ENCODE measurements at regions not wholly inside any gene's neighbourhood (a gene's known extent, or its start where the extent isn't known, plus 50 kb on each side); places are given as distances from the start of the nearest gene placed in this dataset.

DNA sequence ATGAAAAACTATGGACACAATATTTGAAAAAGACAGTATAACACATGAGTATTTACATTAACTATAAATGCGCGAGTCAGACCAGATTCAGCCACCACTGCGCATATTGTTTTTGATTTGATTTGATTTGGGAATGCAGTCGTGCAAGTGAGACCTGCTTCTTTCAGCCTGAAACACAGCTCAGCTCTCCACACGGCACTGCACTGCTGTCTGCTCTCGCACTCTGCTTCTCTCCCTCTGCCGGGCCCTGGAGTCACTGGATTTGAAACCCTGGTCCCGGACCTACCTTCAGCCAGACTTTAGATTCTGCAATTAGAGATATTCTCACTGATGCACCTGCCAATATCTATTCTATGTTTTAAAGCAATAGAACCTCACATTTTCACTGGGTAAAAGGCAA, 143.9 kb upstream of the TMEM132C start:
- intact Hi-C loops (cut with micrococcal nuclease): no loop called here

DNA sequence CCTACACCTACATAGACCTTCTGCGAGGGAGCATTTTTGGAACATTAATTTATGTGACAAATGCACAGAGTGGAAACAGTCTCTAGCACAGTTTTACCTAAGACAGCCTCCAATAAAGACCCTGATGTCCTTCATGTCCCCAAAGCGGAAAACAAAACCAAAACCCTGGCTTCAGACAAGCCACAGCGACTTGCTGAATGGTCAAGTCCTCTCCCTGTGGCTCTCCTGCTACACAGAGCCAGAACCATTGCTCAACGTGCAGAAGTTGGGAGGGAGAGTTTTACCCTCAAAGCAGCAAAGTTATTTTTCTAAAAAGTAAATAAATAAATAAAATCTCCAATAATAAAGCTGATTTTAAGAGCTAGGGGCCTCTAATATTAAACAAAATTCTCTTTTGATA, 135.0 kb upstream of the TMEM132C start:
- ATAC-seq (no peak), DNase-seq (no peak)
- intact Hi-C loops (cut with micrococcal nuclease): no loop called here

More for the DNA sequence above, 143.9 kb upstream of the TMEM132C start:
- DNase-seq (no peak), ATAC-seq (no peak)

DNA sequence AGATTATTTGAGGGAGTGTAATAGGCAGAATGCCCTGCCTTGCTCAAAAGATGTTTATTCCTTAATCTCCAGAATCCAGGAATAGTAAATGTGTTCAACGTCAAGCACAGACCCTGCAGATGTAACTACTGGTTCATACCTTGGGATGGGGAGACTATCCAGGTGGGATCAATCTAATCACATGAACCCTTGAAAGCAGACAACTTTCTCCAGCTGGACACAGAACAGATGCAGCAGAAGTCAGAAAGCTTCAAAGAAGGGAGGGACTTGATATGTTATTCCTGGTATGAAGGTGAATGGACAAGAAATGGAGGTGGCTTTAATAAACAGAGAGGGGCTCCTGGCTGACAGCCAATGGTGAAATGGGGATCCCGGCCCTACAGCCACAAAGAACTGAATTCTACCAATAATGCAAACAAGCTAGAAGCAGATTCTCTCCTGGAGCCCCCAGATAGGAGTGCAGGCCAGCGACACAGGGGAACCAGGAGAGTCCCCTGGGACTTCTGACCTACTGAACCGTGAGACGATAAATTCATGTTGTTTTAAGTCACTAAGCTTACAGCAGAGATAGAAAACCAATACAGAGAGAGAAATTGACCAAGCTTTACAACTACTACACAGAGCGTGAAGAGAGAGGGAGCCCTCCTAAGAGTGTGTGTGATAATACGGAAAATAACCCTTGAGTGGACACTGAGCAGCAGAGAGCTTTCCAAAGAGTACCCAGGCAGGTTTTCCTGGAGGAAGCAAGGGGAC, 133.5 kb upstream of the TMEM132C start:
- DNase-seq: no peak
- ATAC-seq: no peak

DNA sequence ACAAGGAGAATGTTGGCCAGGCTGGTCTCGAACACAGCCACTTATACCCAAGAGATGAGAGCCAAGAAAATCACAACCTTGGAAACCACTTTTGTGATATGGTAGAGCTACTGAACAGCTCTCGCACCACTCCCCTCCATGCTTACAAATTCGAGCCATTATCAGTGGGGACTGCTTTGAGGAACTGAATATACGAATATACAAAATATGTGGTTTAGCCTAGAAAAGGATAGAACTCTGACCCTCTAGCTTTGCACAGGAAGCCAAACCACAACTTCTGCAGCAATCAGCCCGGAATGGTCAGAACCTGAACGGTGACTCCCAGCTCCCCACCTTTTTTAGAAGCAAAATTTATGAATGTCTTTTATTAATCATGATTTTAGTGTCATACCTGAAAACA, 129.8 kb upstream of the TMEM132C start:
- intact Hi-C loops (cut with micrococcal nuclease): no loop called here
- DNase-seq (no peak), ATAC-seq (no peak)

More for the DNA sequence above, 133.5 kb upstream of the TMEM132C start:
- intact Hi-C loops (cut with micrococcal nuclease): no loop called here

DNA sequence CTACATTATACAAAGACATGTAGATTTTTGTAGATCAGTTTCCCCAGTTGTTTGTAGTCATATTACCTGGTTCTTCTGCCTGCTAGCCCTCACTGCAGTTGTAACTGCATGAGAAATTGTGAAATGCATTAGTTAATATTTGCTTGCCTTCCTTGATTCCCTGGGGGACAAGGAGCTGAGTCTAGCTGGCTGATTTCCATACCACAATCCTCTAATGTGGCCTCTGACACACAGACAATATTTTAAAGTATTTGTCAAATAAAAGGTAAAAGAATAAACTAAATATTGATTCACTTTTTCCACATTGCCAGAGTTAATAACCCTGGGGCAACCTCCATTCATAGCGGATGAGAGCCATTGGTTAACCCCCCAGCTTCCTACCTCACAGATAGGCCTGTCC, 128.8 kb upstream of the TMEM132C start:
- ATAC-seq: no peak
- DNase-seq: no peak
- intact Hi-C loops (cut with micrococcal nuclease): no loop called here

- ATAC-seq (no peak), DNase-seq (no peak)
- intact Hi-C loops (cut with micrococcal nuclease): no loop called here
Observed at GRCh38 chr12:128140551-128140950, 126.4 kb upstream of the TMEM132C start.

DNA sequence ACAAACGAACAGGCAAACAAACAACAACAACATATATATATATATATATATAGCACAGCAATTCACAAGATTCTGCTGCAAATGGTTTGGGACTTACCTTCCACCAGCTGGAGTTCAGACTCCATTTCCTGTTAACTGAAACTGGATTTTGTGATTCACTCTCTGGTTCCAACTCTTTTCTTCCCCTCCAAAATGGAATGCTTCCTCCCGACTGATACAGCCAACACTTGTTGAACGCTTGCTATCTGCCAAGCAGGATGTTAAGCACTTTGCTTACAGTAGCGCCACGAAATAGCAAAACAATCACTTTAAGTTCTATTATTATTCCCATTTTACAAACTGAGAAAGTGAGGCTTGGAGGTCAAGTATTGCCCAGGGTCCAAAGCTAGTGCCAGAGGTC, 116.0 kb upstream of the TMEM132C start:
- DNase-seq (no peak), ATAC-seq (no peak)
- intact Hi-C loops (cut with micrococcal nuclease): no loop called here

GRCh38 chr12:128155571-128155970, 111.4 kb upstream of the TMEM132C start:
- ATAC-seq (no peak), DNase-seq (no peak)
- intact Hi-C loops (cut with micrococcal nuclease): no loop called here

- no peak for DNase-seq
- intact Hi-C loops (cut with micrococcal nuclease): no loop called here
- no peak for ATAC-seq
Observed at GRCh38 chr12:128163086-128163485, 103.9 kb upstream of the TMEM132C start.

DNA sequence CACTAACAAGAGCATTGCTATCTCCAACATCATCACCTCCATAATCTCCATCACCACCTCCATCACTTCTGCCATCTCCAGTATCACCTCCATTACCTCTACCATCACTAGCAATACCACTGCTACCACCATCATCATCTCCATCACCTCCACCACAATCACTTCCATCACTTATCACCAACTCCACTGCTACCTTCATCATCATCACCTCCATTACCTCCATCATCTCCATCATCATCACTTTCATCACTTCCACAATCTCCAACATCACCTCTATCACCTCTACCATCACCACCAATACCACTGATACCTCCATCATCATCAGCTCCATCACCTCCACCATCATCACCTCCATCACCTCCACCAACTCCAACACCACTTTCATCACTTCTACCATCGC, 102.4 kb upstream of the TMEM132C start:
- no peak for DNase-seq
- intact Hi-C loops (cut with micrococcal nuclease): no loop called here
- no peak for ATAC-seq

- DNase-seq (no peak), ATAC-seq (no peak)
- intact Hi-C loops (cut with micrococcal nuclease): no loop called here
Observed at GRCh38 chr12:128165387-128165786, 101.6 kb upstream of the TMEM132C start.

DNA sequence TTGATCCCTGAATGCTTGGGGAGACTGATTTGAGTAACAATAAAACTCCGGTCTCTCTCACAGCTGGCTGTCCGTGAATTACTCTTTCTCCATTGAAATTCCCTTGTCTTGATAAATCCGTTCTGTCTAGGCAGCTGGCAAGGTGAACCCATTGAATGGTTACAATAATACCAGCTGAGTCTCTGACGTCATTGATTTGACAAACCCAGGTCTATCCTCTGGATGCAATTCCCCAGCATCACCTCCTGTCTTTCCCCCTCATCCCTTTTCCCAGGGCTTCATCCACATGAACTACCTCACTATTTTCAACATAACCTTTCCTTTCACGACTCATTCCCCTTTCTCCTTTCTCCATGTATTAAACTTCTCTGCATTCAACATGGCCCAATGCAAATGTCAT, 98.7 kb upstream of the TMEM132C start:
- intact Hi-C loops (cut with micrococcal nuclease): no loop called here
- ATAC-seq (no peak), DNase-seq (no peak)

DNA sequence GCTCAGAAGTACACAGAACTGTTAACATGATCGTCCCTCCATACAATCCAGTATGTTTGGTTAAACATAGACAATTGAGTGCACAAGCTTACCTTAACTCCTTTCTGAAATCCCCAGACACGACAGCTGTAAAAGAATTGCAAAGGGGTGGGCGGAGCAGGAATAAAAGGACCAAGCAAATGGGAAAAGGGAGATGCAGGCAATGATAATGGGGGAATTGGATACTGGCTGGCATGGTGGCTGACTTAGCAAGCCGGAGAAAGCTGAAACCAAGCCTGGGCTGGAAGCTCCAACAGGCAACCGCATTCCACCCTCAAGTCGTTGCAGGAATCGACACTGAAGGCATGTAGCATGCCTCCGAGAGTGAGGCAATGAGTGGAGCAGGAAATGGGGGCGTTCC, 96.8 kb upstream of the TMEM132C start:
- DNase-seq: no peak
- intact Hi-C loops (cut with micrococcal nuclease): no loop called here
- ATAC-seq: no peak

- ATAC-seq: no peak
- no peak for DNase-seq
- intact Hi-C loops (cut with micrococcal nuclease): no loop called here
Observed at GRCh38 chr12:128178565-128178964, 88.4 kb upstream of the TMEM132C start.

DNA sequence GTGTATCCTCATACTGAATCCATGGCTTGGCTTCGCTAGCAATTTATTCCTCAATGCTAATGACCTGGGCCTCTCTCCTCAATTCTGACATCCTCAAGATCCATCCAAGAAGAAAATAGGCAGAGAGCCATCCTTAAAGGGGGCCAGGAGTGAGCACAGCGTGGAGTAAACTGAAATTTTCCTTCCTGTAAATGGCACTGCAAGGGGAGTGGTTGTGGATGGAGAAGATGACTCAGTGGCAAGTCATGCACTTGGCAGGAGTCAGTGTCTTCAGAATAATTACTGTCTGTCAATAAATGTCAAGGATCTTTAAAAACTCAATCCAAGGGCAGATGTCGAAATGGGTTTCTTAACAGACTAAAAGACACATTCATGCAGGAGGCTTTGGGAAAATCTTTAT, 88.0 kb upstream of the TMEM132C start:
- no peak for DNase-seq
- intact Hi-C loops (cut with micrococcal nuclease): no loop called here
- no peak for ATAC-seq

DNA sequence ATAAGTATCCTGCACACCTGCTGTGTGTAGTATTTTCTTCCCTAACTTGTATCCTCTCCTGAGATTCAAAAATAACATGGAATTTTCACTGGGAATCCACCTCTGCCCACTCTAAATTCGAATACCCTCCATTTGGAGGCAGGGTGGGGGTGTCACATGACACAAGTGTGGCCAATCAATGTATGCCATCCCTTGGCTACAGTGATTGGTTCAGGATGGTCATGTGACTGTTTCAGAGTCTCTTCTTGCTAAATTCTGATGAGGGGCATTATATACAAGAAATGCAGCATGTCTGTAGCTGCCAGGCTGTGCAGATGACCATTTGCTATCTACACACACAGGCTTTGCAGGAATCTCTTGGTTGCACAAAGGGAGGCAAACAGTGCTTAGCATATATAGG, 86.8 kb upstream of the TMEM132C start:
- no peak for DNase-seq
- no peak for ATAC-seq
- intact Hi-C loops (cut with micrococcal nuclease): no loop called here

GRCh38 chr12:128190052-128190451, 76.9 kb upstream of the TMEM132C start:
- intact Hi-C loops (cut with micrococcal nuclease): no loop called here
- ATAC-seq (no peak), DNase-seq (no peak)

- intact Hi-C loops (cut with micrococcal nuclease): no loop called here
- DNase-seq (no peak), ATAC-seq (no peak)
Observed at GRCh38 chr12:128190614-128191013, 76.4 kb upstream of the TMEM132C start.

DNA sequence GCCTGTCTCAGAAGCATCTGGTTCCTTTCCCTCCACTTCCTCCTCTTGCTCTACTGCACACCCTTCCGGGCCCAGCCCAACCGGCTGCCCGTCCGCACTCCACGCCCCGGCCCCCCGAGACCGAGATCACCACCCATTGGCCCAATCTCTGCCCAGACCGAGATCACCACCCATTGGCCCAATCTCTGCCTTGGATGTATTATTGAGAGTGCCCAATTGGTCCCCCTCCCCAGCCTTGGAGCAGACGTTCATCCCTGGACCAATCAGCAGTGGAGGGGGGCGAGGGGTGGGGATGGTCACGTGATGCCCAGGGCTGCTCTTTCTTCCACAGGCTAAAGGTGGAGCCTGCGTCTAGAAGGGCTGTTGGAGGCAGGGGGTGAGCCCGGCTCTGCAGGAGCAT, 75.6 kb upstream of the TMEM132C start:
- ATAC-seq (no peak), DNase-seq (no peak)
- intact Hi-C loops (cut with micrococcal nuclease): no loop called here

DNA sequence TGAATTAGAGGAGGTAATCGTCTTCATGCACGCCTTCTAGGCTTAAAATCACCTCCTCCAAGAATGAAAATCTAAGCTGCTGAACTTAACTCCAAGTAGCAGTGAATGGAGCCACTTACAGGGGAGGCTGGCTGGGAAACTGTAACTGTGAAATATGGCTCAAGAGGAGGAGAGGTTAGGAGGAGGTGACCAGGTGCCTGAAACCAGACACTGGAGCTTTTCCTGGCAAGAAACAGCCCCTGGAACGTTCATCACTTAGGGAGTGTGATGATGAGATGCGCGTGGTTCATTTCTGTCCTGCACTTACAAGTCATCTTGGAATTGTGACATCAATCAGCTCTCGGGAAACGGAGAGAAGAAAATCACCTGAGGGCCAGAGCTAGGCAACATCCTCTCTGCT, 62.3 kb upstream of the TMEM132C start:
- ATAC-seq (no peak), DNase-seq (no peak)
- intact Hi-C loops (cut with micrococcal nuclease): no loop called here

DNA sequence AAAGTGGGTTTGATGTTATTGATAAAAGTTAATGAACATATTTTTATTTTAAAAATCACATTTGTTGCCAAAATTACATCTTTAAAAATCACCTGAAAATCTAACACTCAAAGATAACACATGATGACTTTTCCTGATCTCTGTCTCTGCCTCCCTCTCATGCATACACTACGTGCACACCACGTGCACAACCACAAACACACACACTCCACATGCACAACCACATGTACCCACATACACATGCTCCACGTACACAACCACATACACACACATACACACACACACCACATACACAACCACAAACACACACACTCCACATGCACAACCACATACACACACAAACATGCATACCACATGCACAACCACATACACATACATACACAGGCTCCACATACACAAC, 61.8 kb upstream of the TMEM132C start:
- DNase-seq (no peak), ATAC-seq (no peak)
- intact Hi-C loops (cut with micrococcal nuclease): no loop called here

DNA sequence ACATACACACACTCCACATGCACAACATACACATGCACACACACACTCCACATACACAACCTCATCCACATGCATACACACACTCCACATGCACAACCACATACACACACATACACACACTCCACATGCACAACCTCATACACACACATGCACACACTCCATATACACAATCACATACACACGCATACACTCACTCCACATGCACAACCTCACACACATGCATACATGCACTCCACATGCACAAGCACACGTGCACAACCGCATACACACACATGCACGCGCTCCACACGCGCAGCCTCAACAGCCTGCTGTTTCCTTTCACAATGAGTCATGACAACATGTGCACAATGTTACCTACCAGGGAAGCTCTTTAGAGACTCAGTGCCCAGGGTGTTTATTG, 61.2 kb upstream of the TMEM132C start:
- ATAC-seq (no peak), DNase-seq (no peak)

More for the DNA sequence above, 61.2 kb upstream of the TMEM132C start:
- intact Hi-C loops (cut with micrococcal nuclease): no loop called here
